Endothelial cell of umbilical vein (primary cell): ENCODE measurements at regions not wholly inside any gene's neighbourhood (a gene's known extent, or its start where the extent isn't known, plus 50 kb on each side); places are given as distances from the start of the nearest gene placed in this dataset.

Experiments used
- BruUV-seq: library from RNA; stranded (reverse); fragments of 400-500 nt; replicated peaks from 2 replicates; lab custom pipeline; 2021; lab: Mats Ljungman, UMichigan
- CTCF ChIA-PET: fragments of 300-600, 350-600 bp; sonication (Branson Sonifier 250); formaldehyde crosslinking; loops from one replicate; lab custom pipeline; 2021; ENCODE audit warnings: antibody characterized with exemption, inconsistent platforms; lab: Charles Lee
- POLR2A ChIA-PET: fragments of 300-600, 350-600 bp; sonication (Branson Sonifier 250); formaldehyde crosslinking; loops from one replicate; lab custom pipeline; 2021; ENCODE audit warnings: antibody characterized with exemption, inconsistent platforms; lab: Charles Lee
- DNase-seq: peaks from one replicate; pipeline ENCODE4 v3.0.0-alpha.2; 2011; ENCODE audit warnings: low read depth, low spot score
- FAIRE-seq: peaks from 2 replicates; lab custom pipeline; 2011; peaks lifted over from hg19 to GRCh38; lab: Jason Lieb, UNC
- H2AFZ ChIP-seq: 2 replicates; pipeline ENCODE4 v1.6.0; 2012; ENCODE audit warnings: low read depth, low read length, control low read depth, inconsistent platforms
- H3K27ac ChIP-seq: 2 replicates; pipeline ENCODE4 v1.5.1; 2011; ENCODE audit warnings: low read depth, mild to moderate bottlenecking, control low read depth, low read length, moderate library complexity; ENCODE audit not compliant: insufficient read depth
- H3K27me3 ChIP-seq, 2 experiments: 2 replicates each; pipeline versions ENCODE4 v1.6.0 to v1.6.1; 2011; ENCODE audit warnings: low read length in 2 of 2, mixed read lengths in 1 of 2; ENCODE audit not compliant: control insufficient read depth in 2 of 2, insufficient read depth in 2 of 2
- H3K36me3 ChIP-seq, 2 experiments: 2 replicates in 1 of 2; 3 replicates in 1 of 2; pipeline ENCODE4 v1.5.1; 2011; ENCODE audit warnings: low read length in 2 of 2, mild to moderate bottlenecking in 1 of 2, moderate library complexity in 1 of 2; ENCODE audit not compliant: control insufficient read depth in 2 of 2, insufficient read depth in 2 of 2; ENCODE audit errors: extremely low read depth in 1 of 2
- H3K4me1 ChIP-seq: 3 replicates; pipeline ENCODE4 v1.5.1; 2011; ENCODE audit warnings: mild to moderate bottlenecking, low read length; ENCODE audit not compliant: control insufficient read depth, insufficient read depth; ENCODE audit errors: extremely low read depth
- H3K4me2 ChIP-seq: 2 replicates; pipeline ENCODE4 v1.6.1; 2011; ENCODE audit warnings: low read length, control low read depth, mixed read lengths; ENCODE audit not compliant: insufficient read depth
- H3K4me3 ChIP-seq, 3 experiments: fragments of 200-600 bp in 1 of 3; sonication (generic), shearing (Covaris generic) in 1 of 3; replicated peaks in 1 of 3; 2 replicates each; pipeline ENCODE4 v1.5.1; 2011 to 2016; ENCODE audit warnings: control low read depth in 3 of 3, low read length in 3 of 3, mild to moderate bottlenecking in 2 of 3, inconsistent platforms in 1 of 3, low read depth in 1 of 3, moderate library complexity in 1 of 3; ENCODE audit not compliant: insufficient read depth in 1 of 3
- H3K79me2 ChIP-seq: 2 replicates; pipeline ENCODE4 v1.6.0; 2012; ENCODE audit warnings: low read length, inconsistent platforms; ENCODE audit not compliant: control insufficient read depth, insufficient read depth
- H3K9ac ChIP-seq: replicated peaks from 2 replicates; pipeline ENCODE3; 2011; ENCODE audit warnings: low read length, control low read depth; ENCODE audit not compliant: insufficient read depth; ENCODE audit errors: extremely low read depth
- H3K9me1 ChIP-seq: replicated peaks from 3 replicates; pipeline ENCODE4 v1.6.0; 2011; ENCODE audit warnings: mild to moderate bottlenecking, low read length; ENCODE audit not compliant: control insufficient read depth, insufficient read depth; ENCODE audit errors: extremely low read depth
- H3K9me3 ChIP-seq: replicated peaks from 2 replicates; pipeline ENCODE4 v1.5.1; 2012; ENCODE audit warnings: low read length, inconsistent platforms; ENCODE audit not compliant: control insufficient read depth, insufficient read depth
- H4K20me1 ChIP-seq: replicated peaks from 2 replicates; pipeline ENCODE3; 2011; ENCODE audit warnings: mild to moderate bottlenecking, low read length; ENCODE audit not compliant: control insufficient read depth, insufficient read depth; ENCODE audit errors: extremely low read depth
- CTCF ChIP-seq, 2 donors: IDR thresholded peaks; 1 replicate in 1 of 2; 2 replicates in 1 of 2; pipeline ENCODE4 v1.5.1; 2011; ENCODE audit warnings: low read length in 2 of 2, mild to moderate bottlenecking in 2 of 2, moderate library complexity in 2 of 2, control low read depth in 1 of 2, inconsistent platforms in 1 of 2, low read depth in 1 of 2; ENCODE audit not compliant: insufficient read depth in 1 of 2; ENCODE audit errors: extremely low read depth in 1 of 2
- EZH2 ChIP-seq: IDR thresholded peaks from 2 replicates; pipeline ENCODE4 v1.6.1; 2012; ENCODE audit warnings: borderline replicate concordance, low read depth, mild to moderate bottlenecking, moderate library complexity, low read length, inconsistent platforms; ENCODE audit not compliant: severe bottlenecking
- FOS ChIP-seq: IDR thresholded peaks from 2 replicates; pipeline ENCODE4 v1.6.1; 2011; ENCODE audit warnings: mild to moderate bottlenecking, low read length, moderate library complexity, borderline replicate concordance; ENCODE audit not compliant: insufficient read depth
- GATA2 ChIP-seq: IDR thresholded peaks from 2 replicates; pipeline ENCODE4 v1.7.0; 2011; ENCODE audit warnings: low read depth, mild to moderate bottlenecking, moderate library complexity, mixed read lengths, low read length; ENCODE audit not compliant: insufficient read length, insufficient read depth
- JUN ChIP-seq: IDR thresholded peaks from 2 replicates; pipeline ENCODE4 v1.6.1; 2011; ENCODE audit warnings: borderline replicate concordance, low read depth; ENCODE audit not compliant: insufficient read length, insufficient read depth
- MAX ChIP-seq: IDR thresholded peaks from 2 replicates; pipeline ENCODE4 v1.6.1; 2011; ENCODE audit not compliant: insufficient read depth, insufficient read length
- MYC ChIP-seq: IDR thresholded peaks from one replicate; pipeline ENCODE4 v1.6.1; 2011; ENCODE audit warnings: mild to moderate bottlenecking, low read depth, low read length
- POLR2A ChIP-seq: IDR thresholded peaks from 2 replicates; pipeline ENCODE4 v1.6.1; 2012; ENCODE audit warnings: low read depth, mild to moderate bottlenecking, control low read depth, low read length
- POLR2AphosphoS5 ChIP-seq: IDR thresholded peaks from 2 replicates; pipeline ENCODE4 v1.6.1; 2012; ENCODE audit warnings: low read depth, mild to moderate bottlenecking, control low read depth, low read length, moderate library complexity; ENCODE audit not compliant: insufficient read depth
- dilution Hi-C: fragments of 300-500 bp; cut with MboI; formaldehyde crosslinking; loops from one replicate; pipeline ENCODE4 v1.15.0; 2019; ENCODE audit warnings: low sequenced_read_pairs; ENCODE audit not compliant: extremely low pct_ligation_motif_present
- intact Hi-C: fragments of 100-400 bp; cut with micrococcal nuclease; formaldehyde crosslinking; loops from one replicate; pipeline ENCODE4 v1.10.0; 2022

- intact Hi-C loops, result no loop called here
- no peak for TF ChIP-seq POLR2A
- TF ChIP-seq MAX, result no peak
- TF ChIP-seq CTCF (IDR thresholded peaks at IDR 0.05; ENCODE audit: extremely low read depth in 1 of 2, insufficient read depth in 1 of 2, low read depth in 1 of 2, low read length in 2 of 2), result no peak
- TF ChIP-seq JUN, result no peak
- no peak for TF ChIP-seq FOS
- no peak for TF ChIP-seq GATA2
- TF ChIP-seq EZH2, result no peak
- TF ChIP-seq MYC, result no peak
- TF ChIP-seq POLR2AphosphoS5, result no peak
- Histone ChIP-seq H3K79me2 (no peaks in the 10 kb centered on the region), H3K9ac (no peak overlapping the region), H2AFZ (no peak overlapping the region), H3K36me3 (no peaks in the 10 kb centered on the region), H3K4me2 (no peak overlapping the region), H3K9me1 (no peaks in the 10 kb centered on the region), H3K4me3 (no peak overlapping the region), H4K20me1 (no peaks in the 10 kb centered on the region), H3K27me3 (no peaks in the 10 kb centered on the region), H3K4me1 (no peaks in the 10 kb centered on the region), H3K27ac (no peak overlapping the region), H3K9me3 (no peaks in the 10 kb centered on the region)
- FAIRE-seq (no peak), DNase-seq (no peak)
- POLR2A ChIA-PET, result no interaction called here
- dilution Hi-C loops, result no loop called here
- no TSS peak for BruUV-seq
- CTCF ChIA-PET, result no interaction called here
Measured at GRCh38 chr4:35025152-35025834, 1219.0 kb downstream of the ARAP2 start.
